Cardiac fibroblast (primary cell): ENCODE measurements at regions not wholly inside any gene's neighbourhood (a gene's known extent, or its start where the extent isn't known, plus 50 kb on each side); places are given as distances from the start of the nearest gene placed in this dataset.
"Not testable (repeated sequence)": the region's sequence is repeated elsewhere in the genome, so short reads cannot be mapped to it uniquely, and the experiment has no call there.

Experiments used
- DNase-seq, 2 donors: peaks; one replicate each; pipeline versions ENCODE4 v3.0.0 to v3.0.0-alpha.2; 2010; ENCODE audit warnings: low read depth in 2 of 2
- H3K4me3 ChIP-seq, 2 donors: replicated peaks in 1 of 2; 1 replicate in 1 of 2; 2 replicates in 1 of 2; pipeline ENCODE4 v1.5.1; 2011; ENCODE audit warnings: low read depth in 2 of 2, low read length in 2 of 2, mild to moderate bottlenecking in 2 of 2, moderate library complexity in 1 of 2
- CTCF ChIP-seq: IDR thresholded peaks from one replicate; pipeline ENCODE4 v1.5.1; 2011; ENCODE audit warnings: low read depth, mild to moderate bottlenecking, low read length, inconsistent platforms

- DNase-seq: no peak
- TF ChIP-seq CTCF: no peak
- H3K4me3 ChIP-seq: no peak overlapping the region
Measured at GRCh38 chr12:63003223-63003819, 68.4 kb upstream of the PPM1H start.

- H3K4me3 ChIP-seq, DNase-seq: not testable (repeated sequence)
Measured at GRCh38 chr12:63002059-63002458, 67.1 kb upstream of the PPM1H start.

- TF ChIP-seq CTCF: no peak
- DNase-seq: no peak
- H3K4me3 ChIP-seq: no peak overlapping the region
Measured at GRCh38 chr12:62998454-62998853, 63.5 kb upstream of the PPM1H start.

GRCh38 chr12:62995097-62995496 lies 60.1 kb upstream of the PPM1H start:
- no peak for DNase-seq
- no peak for TF ChIP-seq CTCF
- H3K4me3 ChIP-seq: no peak overlapping the region

GRCh38 chr12:62986844-62987243 lies 51.9 kb upstream of the PPM1H start:
- TF ChIP-seq CTCF: no peak
- no peak overlapping the region for H3K4me3 ChIP-seq
- no peak for DNase-seq
